OCI-M2 (cell line): ENCODE measurements at regions not wholly inside any gene's neighbourhood (a gene's known extent, or its start where the extent isn't known, plus 50 kb on each side); places are given as distances from the start of the nearest gene placed in this dataset.

Experiments used
- DNase-seq: peaks from one replicate; lab custom pipeline; 2025; ENCODE audit not compliant: unreplicated experiment; lab: John Stamatoyannopoulos, UW

DNA sequence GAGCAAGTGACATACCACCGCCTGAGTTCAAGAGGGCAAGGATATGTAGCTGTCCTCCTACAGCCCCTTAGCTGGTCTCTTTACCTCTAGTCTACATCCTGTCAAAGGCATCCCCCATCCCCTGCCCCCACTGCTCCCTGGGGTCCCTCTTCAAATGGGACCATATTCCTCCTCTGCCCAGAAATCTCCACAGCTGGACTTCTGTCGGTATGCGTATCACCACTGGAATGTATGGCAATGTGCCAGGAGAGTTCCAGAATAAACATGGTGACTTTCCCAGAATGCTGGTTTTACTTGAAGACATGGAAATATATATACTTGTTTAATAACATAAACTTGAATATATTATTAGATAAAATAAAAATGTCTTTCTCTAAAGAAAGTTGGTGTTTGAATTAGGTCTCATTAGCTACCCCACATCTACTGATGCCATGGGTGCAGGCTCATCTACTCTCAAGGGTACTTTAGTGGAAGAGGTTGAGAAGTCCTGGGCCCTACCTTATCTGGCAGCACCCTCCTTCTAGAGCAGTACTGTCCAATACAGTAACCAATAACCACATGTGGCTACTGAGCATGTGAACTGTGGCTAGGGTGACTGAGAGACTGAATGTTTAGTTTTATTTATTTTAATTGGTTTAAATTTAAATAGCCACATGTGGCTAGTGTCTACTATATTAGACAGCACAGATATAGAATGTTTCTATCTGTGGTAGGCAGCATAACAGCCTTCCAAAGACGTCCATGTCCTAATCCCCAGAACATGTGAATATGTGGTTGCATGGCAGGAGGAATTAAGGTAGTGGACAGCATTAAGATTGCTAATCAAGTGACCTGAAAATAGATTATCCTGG lies 181.7 kb upstream of the SLC30A5 start:
- no peak for DNase-seq

DNA sequence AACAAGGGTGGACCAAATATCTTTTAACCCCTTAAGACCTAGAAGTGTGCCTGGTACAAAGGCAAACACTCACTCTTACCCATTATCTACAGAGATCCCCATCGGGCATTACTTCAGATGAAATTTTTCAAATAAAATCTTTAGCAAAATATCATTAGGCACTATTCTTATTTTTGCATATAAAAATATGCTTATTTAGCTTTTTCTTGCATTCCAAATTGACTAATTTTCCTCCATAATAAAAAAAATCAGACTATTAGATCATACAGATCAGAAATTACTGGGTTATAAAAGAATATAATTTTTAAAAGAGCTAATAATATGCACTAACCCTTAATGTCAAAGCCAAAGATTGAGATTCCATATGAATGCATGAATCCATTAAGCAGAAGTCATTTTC lies 178.7 kb upstream of the SLC30A5 start:
- no peak for DNase-seq

DNA sequence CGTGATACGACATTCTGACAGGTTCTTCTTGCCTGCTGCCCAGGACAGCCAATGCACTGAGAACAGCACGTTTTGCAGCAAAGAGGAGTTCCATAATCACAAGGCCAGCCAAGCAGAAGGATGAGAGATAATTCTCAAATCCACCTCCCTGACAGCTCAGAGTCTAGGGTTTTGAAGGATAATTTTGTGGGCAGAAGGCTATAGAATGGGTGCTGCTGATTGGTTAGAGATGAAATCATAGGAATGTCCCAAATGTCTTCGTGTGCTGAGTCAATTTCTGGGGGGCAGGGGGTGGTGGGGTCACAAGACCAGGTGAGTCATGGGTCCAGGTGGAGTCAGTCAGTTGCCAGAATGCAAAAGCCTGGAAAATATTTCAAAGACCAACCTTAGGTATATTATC lies 175.5 kb upstream of the SLC30A5 start:
- no peak for DNase-seq

DNA sequence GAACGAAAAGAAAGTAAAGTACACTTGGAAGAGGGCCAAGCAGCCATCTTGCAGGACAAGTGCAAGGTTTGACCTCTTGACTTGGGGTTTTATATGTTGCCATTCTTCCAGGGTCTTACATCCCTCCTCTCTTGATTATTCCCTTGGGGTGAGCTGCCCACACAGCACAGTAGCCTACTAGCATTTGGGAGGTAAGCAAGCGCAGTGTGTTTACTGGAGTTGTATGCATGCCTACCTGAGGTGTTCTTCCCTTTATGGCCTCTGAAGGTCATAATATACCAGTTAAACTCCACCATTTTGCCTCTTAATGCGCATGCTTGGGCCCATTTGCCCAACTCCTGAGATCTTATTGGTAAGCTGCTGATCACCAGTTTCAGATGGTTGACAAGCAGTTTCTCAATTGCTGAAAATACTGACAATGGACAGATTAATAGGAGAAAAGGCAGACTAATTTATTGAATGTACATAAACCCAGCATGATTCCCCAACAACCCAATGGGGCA lies 173.8 kb upstream of the SLC30A5 start:
- DNase-seq = no peak

DNA sequence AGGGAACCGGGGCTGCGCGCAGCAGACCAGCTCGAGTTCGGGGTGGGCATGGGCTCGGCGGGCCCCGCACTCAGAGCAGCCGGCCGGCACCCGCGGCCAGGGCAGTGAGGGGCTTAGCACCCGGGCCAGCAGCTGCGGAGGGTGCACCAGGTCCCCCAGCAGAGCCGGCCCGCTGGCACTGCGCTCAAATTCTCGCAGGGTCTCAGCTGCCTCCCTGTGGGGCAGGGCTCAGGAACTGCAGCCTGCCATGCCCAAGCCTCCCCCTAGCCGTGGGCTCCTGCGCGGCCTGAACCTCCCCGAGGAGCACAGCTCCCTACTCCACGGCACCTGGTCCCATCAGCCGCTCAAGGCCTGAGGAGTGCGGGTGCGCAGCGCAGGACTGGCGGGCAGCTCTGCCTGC lies 172.9 kb upstream of the SLC30A5 start:
- DNase-seq = no peak

DNA sequence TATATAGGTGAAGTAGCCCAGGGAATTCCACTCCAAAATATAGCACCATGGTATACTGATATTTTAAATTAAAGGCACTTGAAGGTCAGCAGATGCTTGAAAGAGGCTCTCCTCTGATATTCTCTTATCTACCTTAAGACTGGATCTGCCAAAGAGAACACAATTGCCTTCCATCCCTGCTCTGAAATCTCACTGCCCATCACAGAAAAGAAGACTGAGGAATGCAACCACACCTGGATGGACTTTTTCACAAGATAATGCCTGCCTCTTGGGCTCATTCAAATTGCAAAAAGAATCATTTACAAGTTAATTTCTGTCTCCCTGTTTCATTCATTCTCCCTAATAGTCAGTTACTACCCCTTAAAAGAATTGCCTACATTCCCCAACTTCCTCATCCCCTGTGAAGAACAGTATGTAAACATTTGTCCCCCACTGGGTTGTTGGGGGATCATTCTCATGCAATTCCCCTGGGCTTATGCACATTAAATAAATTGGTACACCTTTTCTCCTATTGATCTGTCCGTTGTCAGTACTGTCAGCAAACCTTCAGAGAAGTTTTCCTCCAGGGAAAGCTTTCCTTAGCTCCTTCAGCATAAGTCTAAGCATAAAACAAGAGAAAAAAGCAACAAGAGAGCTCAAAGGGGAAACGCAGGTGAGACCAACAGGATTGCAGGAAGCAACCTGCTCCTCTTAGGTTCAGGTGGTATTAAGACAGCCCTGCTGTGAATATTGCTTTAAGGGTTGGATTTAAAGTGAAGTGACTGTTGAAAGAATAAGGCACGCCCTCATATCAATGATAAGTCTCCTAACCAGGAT lies 171.4 kb upstream of the SLC30A5 start:
- no peak for DNase-seq

DNA sequence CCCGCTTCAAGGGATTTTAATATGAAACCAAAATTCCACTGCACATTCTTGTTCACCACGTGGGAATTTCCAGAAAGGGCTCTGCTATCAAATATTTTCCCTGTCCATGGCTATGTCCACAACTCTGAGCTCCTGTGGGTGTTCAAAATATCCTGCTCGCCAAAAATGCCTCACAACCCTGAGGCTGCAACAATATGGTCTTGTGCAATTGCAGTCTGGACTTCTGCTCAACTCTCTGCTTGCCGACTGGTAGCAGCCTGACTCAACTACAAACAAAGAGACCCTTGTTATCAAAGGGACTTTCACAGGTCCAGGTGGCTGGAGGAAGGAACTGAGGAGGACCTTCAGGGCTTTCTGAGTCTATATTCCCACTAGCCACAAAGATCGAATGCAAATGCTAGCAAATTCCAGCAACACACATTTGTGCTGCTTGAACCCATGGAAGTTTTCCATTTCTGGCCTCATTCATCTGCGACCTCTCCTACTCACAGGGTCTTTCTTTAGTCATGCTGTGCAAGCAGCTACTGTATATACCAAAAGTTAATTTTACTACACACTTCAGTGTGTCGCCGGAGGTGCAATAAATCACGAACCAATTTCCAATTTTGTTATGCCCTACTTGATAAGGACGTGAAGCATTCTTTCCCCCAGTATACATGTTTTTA lies 169.2 kb upstream of the SLC30A5 start:
- DNase-seq = no peak

DNA sequence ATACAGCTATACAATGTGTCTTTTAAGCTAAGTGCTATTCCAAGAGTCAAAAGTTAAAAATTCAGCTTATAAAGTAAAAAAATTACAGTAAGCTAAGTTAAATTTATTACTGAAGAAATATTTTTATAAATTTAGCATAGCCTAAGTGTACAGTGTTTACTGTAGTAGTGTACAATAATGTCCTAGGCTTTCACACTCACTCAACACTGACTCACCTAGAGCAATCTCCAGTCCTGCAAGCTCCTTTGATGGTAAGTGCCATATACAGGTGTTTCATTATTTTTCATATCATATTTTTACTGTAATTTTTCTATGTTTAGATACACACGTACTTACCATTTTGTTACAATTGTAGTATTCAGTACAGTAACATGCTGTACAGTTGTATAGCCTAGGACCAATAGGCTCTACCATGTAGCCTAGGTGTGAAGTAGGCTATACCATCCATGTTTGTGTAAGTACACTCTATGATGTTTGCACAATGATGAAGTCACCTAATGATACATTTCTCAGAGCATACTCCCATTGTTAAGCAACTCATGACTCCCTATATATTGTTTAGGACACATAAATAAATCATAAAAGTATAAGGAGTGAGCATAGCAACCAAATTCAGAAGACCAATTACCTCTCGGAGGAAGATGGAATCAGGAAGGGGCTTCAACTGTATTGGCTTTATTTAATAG lies 165.1 kb upstream of the SLC30A5 start:
- DNase-seq = no peak

DNA sequence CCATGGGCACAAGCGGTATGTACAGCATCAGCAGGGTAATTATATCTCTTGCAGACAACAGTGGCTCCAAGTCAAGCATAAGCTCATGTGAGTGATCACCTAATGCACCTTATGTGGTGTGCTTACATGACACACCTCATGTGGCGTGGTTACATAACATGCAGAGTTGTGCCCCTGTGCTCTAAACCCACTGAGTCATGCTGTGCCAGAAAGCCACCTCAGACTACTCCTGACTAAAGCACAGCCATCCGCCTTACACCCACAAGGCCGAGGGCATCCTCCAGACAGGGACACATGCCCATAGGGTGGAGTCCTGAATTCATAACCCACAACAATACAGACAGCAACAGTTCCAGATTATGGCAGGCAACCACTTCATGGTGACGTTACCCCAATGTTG lies 163.7 kb upstream of the SLC30A5 start:
- no peak for DNase-seq

DNA sequence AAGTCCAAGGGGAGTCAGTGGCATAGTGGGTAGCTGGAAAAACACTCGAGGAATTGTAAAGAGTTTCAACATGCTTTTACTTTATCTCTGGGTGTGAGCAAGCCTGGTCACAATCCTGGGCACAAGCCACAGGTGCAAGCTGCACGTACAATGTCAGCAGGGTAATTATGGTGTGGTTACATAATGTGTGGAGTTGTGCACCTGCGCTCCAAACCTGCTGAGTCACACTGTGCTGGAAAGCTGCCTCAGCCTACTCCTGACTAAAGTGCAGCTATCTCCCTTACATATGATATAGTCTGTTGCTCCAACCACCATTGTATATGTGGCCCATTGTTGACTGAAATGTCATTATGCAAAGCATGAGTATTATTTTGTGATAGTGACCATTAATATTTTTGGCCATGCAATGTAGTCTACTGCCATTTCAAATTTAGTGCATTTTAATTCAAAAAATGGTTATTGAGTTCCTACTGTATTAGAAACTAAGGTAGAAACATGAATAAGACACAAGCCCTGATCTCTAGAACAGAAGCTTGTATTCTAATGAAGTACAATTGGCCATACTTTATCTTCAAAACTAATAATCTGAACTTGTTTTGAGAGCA lies 160.9 kb upstream of the SLC30A5 start:
- no peak for DNase-seq

DNA sequence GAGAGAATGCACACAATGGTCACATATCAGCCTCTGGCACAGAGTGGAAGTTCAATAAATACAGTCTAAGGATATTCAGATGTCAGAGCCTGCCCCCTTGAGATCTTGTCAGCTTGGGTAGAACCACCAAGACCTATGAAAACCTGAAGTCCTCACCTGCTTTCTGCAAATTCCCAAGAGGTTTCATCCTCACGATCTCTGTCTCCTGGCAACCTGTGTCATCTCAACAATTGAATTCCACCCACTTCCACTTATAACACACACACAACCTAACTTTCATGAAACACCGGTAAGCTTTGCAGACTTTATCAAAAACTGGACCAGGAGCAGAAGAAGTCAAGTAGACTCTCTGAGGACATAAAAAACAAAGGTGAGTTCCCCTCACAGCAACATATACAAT lies 151.6 kb upstream of the SLC30A5 start:
- no peak for DNase-seq

DNA sequence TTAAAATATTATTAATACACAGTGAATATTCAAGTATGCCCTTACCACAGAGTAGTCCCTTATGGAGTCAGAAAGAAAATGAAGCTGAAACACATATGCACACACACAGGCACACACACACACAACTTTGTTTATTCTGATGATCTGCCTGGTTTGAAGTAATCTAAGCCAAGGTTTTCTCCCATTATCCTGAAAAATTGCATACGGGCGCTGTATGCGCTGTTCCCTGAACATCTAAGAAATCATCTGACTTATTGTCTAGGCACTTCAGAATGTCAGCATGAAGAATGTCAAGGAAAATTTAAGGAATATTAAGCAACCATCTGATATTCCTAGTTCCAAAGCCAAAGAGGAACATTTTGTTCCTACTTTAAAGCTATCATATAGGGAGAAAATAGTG lies 147.1 kb upstream of the SLC30A5 start:
- DNase-seq = no peak

DNA sequence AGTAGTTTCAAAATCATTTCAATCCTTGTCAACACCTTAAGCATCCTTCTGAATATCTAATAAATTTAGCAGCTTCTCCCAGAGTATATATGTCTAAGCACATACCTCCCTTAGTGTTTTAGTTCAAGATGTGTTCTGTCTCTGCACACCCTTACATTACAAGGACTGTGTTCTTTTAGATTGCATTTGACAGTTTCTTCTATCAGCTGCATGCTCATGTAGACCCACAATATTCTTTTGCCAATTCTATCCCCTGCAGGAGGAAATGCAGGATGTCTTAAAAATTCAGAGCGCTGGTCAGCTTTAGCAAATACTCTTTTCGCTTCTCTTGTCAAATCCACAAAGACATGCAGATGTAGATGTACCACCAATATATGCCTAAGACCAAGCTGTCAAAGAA lies 145.8 kb upstream of the SLC30A5 start:
- no peak for DNase-seq

DNA sequence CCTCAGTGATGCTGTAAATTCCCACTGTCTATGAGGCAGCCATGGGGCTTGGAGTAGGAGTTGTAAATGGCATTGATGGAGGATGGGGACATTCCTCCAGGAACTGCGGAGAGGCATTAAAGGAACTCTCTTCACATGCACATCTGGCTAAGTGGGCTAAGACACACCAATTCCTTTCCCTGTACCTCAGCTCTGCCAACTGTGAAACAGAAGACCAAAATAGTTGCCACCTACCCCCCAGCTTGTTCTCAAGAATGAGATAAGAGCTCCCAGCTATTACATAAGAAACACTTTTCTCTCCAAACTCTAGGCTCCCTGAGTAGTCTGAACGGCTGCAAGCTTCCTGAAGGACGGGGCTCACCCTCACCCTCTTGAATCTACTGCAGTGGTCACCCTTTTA lies 144.6 kb upstream of the SLC30A5 start:
- DNase-seq = no peak

DNA sequence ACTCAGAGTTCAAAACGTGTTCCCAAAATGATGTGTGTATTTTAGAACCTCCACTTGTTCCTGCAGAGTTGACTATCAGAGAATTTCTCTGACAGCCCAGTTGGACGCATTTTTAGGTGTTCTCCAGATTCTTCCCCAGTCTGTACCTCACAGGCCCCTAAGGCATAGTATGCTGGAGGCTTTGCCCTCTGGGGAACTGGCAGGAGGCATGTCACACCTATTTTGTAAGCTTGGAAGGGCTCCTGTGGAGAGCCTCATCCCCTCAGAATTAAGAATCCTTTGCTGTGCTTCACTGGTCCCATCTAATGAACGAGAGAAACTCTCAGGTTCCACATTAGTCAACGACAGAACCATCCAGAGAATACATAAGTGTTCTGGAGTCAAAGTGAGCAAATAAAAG lies 144.1 kb upstream of the SLC30A5 start:
- no peak for DNase-seq

DNA sequence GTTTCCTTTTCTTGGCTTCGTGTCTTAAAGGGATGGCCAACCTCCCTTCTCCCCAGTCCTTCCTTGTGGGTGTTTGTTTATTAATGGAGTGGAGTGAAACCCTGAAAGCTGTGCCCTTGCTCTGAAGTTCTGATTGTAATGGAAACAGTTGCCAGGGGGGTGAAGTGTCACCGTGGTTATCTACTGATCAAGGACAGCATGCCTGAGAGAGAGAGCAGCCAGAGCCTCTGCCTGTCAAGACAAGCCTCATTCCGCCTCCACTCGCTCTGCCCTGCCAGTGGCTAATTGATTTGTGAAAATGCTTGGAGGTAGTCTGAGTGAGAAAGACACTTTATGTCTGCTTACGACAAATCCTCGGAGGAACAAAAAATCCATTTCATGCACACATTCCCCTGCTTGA lies 143.7 kb upstream of the SLC30A5 start:
- no peak for DNase-seq

DNA sequence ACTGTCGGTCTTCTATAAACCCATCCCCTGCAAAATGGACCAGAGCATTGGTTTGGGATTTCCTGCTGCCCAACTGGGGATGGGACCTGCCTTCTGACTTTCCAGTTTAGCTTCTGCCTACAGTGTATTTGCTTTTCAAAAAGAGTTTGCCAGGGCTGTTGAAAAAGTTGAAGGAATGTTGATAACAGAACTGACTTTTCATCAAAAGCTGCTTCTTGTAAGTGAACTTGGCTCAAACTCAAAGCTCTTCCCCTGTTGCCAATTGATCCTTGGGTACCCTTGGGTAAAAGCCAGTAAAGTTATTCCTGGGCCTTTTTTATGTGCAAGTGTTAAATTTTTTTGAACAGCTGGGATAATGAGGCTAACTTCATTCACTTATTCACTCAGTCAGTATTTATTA lies 142.9 kb upstream of the SLC30A5 start:
- no peak for DNase-seq

DNA sequence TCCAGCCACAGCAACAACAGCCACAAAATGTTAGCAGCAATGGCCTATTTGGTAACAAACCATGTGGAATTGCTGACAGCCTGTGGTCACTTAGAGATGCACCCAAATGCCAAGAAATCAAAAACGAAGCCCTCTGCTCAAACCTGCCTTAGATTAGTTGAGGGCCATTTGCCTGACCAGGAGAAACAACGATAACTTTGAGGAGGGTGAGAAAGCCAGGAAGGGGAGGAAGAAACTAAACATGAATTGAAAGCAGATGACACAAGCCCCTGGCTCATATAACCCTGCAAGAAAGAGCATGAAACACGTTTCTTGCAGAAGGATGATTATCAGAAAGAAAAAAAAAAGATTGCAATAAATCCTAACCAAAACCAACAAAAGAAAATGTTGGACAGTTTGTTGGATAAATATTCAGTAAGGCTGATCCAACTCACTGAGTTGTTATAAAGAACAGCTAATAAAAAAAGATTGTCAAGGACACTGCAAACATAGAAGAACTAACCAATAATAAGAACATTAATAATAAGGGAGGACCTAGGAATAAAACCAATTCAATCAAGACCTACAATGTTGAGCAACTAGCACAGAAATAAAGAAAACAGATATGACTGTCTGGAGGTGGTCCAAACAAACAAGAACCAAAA lies 140.5 kb upstream of the SLC30A5 start:
- no peak for DNase-seq

DNA sequence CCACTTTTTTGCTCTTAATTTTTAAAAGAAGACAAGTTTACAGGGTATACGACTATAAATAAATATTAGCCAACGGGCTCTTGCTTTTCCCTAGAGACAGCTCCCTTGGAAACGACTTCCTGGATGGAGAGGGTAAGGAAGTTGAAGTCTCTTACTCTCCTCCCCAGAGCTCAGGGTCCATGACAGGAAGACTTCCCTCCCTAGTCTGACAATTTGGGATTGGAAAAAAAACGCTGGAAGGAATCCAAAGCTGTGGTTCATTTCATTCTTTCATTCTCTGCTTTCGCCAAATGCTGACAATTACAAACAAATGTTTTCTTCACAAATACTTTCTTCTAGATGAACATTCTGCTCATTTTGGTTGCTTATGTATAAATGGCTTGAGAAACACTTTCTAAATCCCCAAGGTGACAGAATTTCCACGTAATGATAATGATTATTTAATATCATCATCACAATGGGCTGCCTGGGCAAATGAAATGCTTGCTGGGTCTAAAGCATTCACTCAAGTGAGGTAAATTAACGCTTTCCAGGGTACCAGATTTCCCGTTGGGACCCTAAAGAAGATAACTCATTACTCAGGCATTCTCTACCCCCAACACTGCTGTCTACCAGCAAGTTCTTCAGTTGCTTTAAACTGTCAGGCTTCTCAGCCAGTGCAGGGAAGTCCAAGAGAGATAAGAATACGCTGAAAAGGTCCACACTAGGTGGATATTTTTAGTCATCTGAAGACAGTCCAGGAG lies 139.8 kb upstream of the SLC30A5 start:
- no peak for DNase-seq

DNA sequence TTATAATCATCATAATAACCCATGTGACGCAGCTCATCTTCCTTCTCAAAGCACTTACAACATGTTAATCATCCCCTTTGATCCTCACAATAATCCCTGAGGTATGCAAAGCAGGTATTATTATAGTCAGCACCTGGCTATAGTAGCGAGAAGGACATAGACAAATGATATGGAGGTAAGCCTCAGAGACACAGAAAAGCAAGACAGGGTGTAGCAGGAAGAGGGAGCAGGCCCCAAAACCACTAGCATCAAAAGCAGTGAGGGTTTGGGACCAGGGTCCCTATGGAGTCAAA lies 139.2 kb upstream of the SLC30A5 start:
- no peak for DNase-seq
